ENCODE measurements at regions not wholly inside any gene's neighbourhood (a gene's known extent, or its start where the extent isn't known, plus 50 kb on each side); places are given as distances from the start of the nearest gene placed in this dataset.

- TF ChIP-seq BCL11A (IDR thresholded peaks at IDR 0.05; ENCODE audit: low read depth in 2 of 2, low read length in 2 of 2), result no peak
- TF ChIP-seq TAF7 (optimal IDR thresholded peaks at IDR 0.05; ENCODE audit: borderline replicate concordance, low read depth, low read length), result no peak
- no peak for TF ChIP-seq SIRT6 (IDR thresholded peaks at IDR 0.05; ENCODE audit: low read length)
- no peak for TF ChIP-seq CHD2 (IDR thresholded peaks at IDR 0.05; ENCODE audit: low read length)
Observed at GRCh38 chr17:43332230-43332629, 66.6 kb upstream of the ARL4D start (continued).

All from H1 (cell line).